DMS 273 (cell line): ENCODE measurements at regions not wholly inside any gene's neighbourhood (a gene's known extent, or its start where the extent isn't known, plus 50 kb on each side); places are given as distances from the start of the nearest gene placed in this dataset.
A peak's percentile ranks its signal among the peaks of the same experiment; 100 is the strongest.
"Not testable (repeated sequence)": the region's sequence is repeated elsewhere in the genome, so short reads cannot be mapped to it uniquely, and the experiment has no call there.

Experiments used
- DNase-seq: peaks from one replicate; lab custom pipeline; 2025; ENCODE audit not compliant: unreplicated experiment; lab: John Stamatoyannopoulos, UW

DNA sequence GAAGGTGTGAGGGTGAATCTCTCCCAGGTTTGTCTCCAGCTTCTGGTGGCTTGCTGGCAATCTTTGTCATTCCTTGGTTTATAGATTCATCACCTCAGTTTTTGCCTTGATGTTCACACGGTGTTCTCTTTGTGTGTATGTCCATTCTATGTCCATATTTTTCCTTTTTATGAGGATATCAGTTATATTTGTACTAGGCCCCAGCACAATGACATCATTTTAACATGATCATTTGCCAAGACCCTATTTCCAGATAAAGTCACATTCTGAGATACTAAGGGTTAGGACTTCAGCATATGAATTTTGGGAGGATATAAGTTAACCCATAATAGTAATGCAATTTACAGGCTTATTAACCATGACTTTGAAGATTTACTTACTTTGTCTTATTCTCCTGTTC, 649.0 kb downstream of the CPS1 start:
- DNase-seq = no peak

DNA sequence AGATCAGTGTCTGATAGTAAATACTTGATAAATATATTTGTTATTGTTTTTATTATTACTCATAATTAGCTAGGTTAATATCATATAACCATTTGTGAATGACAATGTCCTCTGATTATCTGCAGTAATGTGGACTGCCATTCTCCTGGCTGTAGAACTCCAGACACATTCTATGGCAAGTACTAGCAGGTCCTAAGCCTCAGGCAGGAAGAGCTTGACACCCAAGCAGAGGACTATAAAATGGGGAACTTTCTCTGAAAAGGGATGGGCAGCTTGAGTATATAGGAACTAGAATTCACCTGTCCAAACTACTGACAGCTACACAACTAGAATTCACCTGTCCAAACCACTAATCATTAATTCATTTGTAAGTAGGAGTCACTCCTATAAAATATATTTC, 649.4 kb downstream of the CPS1 start:
- no peak for DNase-seq

DNA sequence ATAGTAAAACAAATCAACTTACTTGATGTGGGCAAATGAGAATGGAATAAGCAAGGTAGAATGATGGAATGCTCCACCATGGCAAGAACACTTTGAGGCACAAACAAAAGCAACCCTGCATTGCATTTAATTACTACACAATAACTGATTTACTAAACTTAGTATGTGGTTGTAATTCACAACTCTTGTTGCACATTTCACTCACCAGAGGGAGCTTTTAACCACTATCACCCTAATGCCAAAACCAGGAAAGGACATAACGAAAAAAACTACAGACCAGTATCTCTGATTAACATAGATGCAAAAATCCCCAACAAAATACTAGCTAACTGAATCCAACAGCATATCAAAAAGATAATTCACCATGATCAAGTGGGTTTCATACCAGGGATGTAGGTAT, 659.8 kb downstream of the CPS1 start:
- peak; percentile 11 for DNase-seq

DNA sequence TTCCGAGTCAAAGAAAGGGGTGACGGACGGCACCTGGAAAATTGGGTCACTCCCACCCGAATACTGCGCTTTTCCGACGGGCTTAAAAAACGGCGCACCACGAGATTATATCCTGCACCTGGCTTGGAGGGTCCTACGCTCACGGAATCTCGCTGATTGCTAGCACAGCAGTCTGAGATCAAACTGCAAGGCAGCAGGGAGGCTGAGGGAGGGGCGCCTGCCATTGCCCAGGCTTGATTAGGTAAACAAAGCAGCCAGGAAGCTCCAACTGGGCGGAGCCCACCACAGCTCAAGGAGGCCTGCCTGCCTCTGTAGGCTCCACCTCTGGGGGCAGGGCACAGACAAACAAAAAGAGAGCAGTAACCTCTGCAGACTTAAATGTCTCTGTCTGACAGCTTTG, 663.1 kb downstream of the CPS1 start:
- DNase-seq = not testable (repeated sequence)

DNA sequence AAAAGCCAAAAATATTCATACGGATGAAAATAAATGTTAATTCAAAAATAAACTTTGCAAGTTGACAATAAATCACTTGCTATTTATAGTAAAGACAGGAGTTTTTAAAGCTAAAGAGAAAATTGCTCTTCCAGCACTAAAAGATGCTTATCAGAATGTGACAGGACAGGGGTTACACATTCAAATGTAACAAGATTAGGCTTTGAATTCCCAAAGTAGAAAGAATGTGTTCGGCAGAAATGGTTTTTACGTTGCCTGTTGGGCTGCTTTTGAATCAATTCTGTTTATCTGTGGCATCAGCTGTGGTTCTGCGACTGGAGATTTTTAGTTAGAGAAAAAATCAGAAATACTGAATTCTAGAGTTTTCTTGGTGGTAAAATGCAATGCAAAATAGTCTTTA, 669.4 kb downstream of the CPS1 start:
- no peak for DNase-seq

DNA sequence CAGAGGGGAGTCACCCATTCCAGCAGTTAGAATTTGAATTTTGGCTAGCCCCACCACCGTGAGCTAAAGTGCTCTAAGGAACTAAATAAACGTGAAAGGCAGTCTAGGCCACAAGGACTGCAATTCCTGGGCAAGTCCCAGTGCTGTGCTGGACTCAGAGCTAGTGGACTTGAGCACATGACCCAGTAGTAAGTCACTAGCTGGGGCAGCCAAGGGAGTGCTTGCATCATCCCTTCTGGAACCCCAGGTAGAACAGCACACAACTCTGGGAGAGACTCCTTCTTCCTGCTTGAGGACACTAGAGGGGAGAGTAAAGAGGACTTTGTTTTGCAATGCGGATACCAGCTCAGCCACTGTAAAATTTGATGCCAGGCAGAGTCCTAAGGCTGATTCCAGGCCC, 672.2 kb downstream of the CPS1 start:
- DNase-seq = no peak

DNA sequence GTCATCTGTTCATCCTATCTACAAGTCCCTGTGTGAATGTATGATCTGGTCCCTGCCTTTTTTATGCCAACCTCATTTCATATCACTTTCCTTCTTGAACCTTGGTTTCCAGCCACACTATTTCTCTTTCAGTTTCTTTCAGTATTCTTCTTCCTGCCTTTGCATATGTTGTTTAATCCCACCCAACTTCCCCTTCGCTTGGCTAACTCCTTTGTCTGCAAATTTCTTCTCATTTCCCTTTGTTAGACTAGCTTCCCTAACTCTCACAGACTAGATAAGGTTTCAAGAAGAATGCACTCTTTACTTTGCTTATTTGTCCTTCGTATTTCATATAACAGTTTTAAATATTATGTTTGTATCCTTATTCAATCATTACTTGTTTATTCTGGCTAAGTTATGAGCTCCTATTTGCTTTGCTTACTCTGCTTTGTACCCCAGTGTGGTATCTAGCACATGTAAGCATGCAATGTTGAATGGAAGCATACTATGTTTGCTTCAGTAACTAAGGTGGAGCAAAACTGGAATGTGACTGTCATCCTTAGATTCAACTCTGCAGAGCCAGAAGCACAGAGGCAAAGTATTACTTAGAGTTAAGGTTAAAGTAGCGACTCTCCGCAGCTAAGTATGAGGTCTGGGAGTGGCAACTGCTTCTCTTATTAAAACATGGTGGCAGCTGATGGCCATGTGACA, 681.3 kb downstream of the CPS1 start:
- no peak for DNase-seq

DNA sequence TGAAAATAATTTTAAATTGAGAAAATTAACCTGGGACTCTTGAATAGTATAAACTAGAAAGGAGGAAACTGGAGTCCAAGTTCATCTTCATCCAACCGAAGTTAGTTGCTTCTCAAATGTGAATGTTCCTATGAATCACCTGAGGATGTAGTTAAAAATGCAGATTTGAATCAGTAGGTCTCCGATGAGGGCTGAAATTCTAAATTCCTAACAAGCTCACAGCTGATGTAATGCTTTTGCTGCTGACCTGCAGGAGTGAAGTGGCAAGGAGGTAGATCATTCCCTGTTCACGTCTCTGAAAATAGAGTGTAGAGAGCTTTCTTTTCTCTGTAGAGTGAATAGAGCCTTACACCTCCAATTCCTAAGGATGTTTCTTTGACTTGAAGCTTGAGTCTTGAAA, 685.5 kb downstream of the CPS1 start:
- no peak for DNase-seq

DNA sequence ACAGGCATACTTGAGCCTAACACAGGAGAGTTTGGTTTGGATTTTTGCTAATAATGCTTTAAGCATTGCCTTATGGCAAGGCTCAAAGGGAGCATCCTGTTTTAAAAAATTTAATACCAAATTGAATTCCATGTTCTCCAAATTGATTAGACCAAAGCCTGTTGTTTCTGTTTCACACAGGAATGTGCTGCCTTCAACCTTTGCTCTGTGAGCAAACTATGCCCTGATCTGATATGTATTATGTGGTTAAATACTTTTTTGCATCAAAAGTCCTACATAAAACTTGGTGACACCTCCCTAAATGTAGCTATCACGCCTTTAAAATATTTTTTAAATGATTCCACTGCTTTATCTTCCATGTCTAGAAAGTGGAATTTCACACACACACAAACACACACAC, 691.4 kb downstream of the CPS1 start:
- DNase-seq = no peak

DNA sequence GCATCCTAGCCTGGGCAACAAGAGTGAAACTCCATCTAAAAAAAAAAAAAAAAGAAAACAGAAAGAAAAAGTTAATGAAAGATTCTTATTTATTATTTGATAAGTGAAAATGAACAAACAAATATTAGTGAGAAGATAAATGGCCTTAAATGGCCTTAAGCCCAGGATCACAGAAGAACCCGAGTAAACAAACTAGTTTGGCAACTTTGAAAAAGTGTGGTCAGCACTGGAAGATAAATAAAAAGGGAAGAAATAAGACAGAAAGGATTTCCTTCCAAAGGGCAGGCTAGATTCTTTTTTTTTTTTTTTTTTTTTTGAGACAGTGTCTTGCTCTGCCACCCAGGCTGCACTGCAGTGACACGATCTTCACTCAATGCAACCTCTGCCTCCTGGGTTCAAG, 692.4 kb downstream of the CPS1 start:
- no peak for DNase-seq

DNA sequence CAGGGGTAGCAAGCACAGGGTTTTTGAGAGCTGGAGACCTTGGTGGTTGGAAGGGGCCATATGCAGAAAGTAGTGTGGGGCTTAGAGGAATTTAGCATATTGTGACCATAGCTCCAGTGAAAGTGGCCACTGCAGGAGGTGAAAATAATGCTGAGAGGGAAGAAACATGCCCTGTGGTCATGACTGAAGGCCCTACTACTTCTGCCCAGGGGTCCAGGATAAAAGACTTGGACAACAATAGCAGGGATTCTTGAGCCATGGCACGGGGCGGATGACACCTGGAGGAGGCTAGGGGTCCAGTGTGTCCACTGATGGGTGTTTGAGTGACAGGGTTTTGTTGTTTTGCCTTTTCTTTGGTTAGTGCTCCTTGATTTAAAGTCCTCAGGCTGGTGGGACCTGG, 694.6 kb downstream of the CPS1 start:
- no peak for DNase-seq

DNA sequence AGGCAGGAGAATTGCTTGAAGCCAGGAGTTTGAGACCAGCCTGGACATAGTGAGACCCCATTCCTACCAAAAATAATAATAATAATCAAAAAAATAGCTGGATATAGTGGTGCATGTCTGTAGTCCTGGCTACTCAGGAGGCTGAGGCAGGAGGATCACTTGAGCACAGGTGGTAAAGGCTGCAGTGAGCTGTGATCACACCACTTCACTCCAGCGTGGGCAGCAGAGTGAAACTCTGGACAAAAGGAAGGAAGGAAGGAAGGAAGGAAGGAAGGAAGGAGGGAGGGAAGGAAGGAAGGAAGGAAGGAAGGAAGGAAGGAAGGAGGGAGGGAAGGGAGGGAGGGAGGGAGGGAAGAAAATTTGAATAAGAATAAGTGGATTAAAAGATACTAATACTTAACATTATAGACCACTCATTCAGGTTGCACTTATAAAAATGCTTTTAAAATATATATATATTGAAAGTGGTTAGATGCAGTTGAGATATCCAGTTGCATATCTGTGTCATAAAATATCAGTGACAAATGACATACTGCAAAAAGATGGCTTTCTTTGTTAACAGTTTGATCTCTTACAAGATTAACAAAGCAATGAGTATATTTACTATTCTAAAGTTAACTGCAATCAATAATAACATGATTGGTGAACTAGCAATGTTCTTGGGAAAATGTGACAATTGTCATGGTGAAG, 702.4 kb downstream of the CPS1 start:
- no peak for DNase-seq

DNA sequence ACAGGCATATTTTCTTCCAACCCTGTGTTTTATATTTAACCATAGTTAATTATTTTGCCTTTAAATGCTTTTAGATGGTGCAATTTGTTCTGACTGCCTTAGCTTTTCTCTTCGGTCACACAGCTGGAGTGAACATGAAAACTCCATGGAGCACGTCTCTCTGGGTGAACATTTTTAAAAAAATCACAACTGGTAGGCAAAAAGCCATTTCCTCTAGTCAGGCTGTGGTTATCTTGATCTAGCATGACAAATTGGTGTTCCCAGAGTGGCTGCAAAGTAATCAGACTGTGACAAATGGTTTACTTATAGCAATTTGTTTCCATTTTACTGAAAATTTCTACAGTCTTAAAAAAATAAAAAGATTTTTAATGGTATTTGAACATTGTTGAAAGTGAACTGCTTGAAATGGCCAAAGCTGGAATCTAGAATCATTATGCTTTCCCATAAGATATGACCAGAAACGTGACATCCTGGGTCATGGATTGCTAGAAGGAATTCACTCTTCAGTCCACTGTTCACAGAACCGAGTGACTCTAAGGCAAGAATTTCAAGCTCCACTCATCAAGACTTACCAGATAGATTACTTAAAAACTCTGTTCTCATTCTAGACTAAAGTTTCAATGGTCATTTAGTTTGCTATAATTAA, 703.6 kb downstream of the CPS1 start:
- no peak for DNase-seq

DNA sequence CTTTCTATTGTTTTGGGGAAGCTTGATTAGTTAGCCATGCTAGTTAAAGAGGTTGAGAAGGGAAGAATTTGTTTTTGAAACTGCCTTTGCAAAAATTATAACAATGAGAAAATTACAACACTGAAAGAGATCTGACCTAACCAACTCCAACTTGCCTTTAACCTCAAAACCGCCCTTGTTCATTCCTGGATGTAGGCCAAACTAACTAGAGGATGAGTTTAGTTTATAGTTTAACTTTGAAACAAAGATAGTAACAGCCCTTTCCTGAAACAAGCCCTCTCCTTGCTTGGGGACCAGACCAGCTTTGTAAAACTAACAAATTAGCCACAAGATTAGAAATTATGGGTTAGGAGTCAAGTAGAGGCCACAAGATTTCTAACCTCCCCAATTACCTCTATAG, 713.9 kb downstream of the CPS1 start:
- DNase-seq = no peak

DNA sequence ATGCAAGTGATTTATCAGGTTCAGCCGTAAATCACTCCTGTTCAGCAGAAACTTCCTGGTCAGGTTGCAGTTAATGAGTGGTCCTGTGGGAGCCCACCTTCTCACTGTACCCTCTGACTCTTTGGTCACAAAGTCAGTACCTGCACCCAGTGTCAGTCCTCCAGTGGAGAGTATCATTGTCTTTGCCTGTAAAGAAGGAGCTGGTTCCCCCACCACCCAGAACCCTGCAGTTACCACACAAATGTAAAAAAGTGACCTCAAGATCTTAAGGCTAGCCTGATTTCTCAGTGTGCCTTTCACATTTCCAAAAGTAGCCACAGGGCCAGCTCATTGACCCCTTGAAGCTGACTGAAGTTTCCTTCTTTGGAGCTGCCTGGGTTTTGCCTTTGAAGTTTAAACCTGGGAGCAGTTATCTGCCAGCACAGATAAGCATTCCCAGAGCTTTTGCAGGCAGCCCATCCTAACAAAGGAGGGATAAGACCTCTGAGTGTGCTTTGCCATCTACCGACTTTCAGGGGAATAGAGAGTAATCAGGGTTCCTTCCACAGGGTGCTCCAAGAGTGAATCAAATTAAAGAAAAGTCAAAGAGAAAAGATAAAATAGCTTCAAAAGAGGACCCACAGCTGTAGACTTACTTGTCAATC, 725.2 kb downstream of the CPS1 start:
- DNase-seq = no peak

DNA sequence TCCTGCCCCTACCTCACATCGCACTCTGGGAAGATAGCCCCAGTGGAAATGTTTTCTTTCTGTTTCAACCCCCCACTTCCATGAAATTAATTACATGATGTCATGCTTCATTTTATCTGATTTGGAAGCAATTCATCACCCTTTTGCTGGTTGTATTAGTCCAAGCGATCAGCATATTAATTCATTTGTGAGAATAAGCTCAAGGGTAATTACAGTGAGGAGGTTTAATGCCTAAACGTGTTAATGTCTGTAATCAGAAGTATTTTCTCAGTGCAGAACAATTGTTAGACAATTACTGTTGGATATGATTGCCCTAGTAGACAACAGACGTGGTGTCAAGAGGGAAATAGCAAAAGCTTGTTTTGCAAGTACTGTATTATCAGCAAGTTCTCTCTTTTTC, 746.3 kb downstream of the CPS1 start:
- DNase-seq = no peak

DNA sequence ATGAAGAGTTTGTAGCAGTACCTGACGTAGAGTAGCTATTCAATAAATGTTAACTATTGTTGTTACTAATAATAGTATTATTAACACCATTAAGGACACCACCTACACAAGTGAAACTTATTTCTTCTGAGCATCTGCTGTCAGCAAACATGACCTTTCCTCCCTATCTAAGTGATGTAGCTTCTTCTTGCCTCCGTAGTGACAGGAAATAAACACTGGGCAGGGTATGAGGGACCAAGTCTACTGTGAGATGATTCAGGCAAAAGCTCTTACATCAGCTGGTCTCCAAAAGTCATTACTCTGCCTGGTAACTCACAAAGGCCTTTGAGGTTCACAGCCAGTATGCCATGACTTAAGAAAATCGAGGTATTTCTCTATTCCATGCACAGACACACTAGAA, 750.5 kb downstream of the CPS1 start:
- DNase-seq = no peak
